Astrocyte (in vitro differentiated cells and primary cell): ENCODE measurements at regions not wholly inside any gene's neighbourhood (a gene's known extent, or its start where the extent isn't known, plus 50 kb on each side); places are given as distances from the start of the nearest gene placed in this dataset.

ENCODE experiments used
- DNase-seq: peaks from one replicate; pipeline ENCODE4 v3.0.0-alpha.2; 2010; ENCODE audit warnings: low read depth
- FAIRE-seq: peaks from 2 replicates; lab custom pipeline; 2011; peaks lifted over from hg19 to GRCh38; lab: Jason Lieb, UNC
- H2AFZ ChIP-seq: 2 replicates; pipeline ENCODE4 v1.6.0; 2012; ENCODE audit warnings: low read depth, low read length, inconsistent platforms
- H3K27ac ChIP-seq: 2 replicates; pipeline ENCODE4 v1.5.1; 2011; ENCODE audit warnings: low read depth, low read length, inconsistent platforms
- H3K27me3 ChIP-seq: 2 replicates; pipeline ENCODE4 v1.6.0; 2011; ENCODE audit warnings: low read length, inconsistent platforms; ENCODE audit not compliant: insufficient read depth
- H3K36me3 ChIP-seq: 2 replicates; pipeline ENCODE4 v1.5.1; 2011; ENCODE audit warnings: low read length, inconsistent platforms; ENCODE audit not compliant: insufficient read depth
- H3K4me1 ChIP-seq: 2 replicates; pipeline ENCODE4 v1.5.1; 2011; ENCODE audit warnings: low read length, inconsistent platforms; ENCODE audit not compliant: insufficient read depth
- H3K4me2 ChIP-seq: 2 replicates; pipeline ENCODE4 v1.6.0; 2012; ENCODE audit warnings: low read length, inconsistent platforms
- H3K4me3 ChIP-seq: 2 replicates; pipeline ENCODE4 v1.5.1; 2011; ENCODE audit warnings: low read depth, mild to moderate bottlenecking, low read length, inconsistent platforms; ENCODE audit not compliant: insufficient read depth
- H3K79me2 ChIP-seq: 2 replicates; pipeline ENCODE4 v1.6.0; 2012; ENCODE audit warnings: mild to moderate bottlenecking, low read length, inconsistent platforms; ENCODE audit not compliant: insufficient read depth
- H3K9ac ChIP-seq: 2 replicates; pipeline ENCODE4 v1.6.0; 2012; ENCODE audit warnings: mild to moderate bottlenecking, low read length, inconsistent platforms
- H3K9me3 ChIP-seq: 2 replicates; pipeline ENCODE4 v1.5.1; 2012; ENCODE audit warnings: low read depth, mild to moderate bottlenecking, low read length, inconsistent platforms; ENCODE audit not compliant: insufficient read depth
- H4K20me1 ChIP-seq: 2 replicates; pipeline ENCODE4 v1.6.0; 2012; ENCODE audit warnings: low read length, inconsistent platforms; ENCODE audit not compliant: insufficient read depth
- H3K27ac Mint-ChIP-seq: one replicate; pipeline ENCODE4 v1.8.0; 2021; ENCODE audit warnings: mild to moderate bottlenecking, mixed read lengths; ENCODE audit not compliant: unreplicated experiment
- H3K27me3 Mint-ChIP-seq: one replicate; pipeline ENCODE4 v1.8.0; 2021; ENCODE audit warnings: low read depth, mixed read lengths; ENCODE audit not compliant: unreplicated experiment
- H3K36me3 Mint-ChIP-seq: one replicate; pipeline ENCODE4 v1.8.0; 2021; ENCODE audit warnings: low read depth, mixed read lengths; ENCODE audit not compliant: unreplicated experiment
- H3K4me1 Mint-ChIP-seq: one replicate; pipeline ENCODE4 v1.8.0; 2021; ENCODE audit warnings: low read depth, mixed read lengths; ENCODE audit not compliant: unreplicated experiment
- H3K4me3 Mint-ChIP-seq: one replicate; pipeline ENCODE4 v1.8.0; 2021; ENCODE audit warnings: mild to moderate bottlenecking, moderate library complexity, mixed read lengths; ENCODE audit not compliant: unreplicated experiment
- H3K9me3 Mint-ChIP-seq: one replicate; pipeline ENCODE4 v1.8.0; 2021; ENCODE audit warnings: mild to moderate bottlenecking, mixed read lengths; ENCODE audit not compliant: unreplicated experiment
- CTCF ChIP-seq: IDR thresholded peaks from 2 replicates; pipeline ENCODE4 v1.5.1; 2011; ENCODE audit warnings: low read depth, mild to moderate bottlenecking, inconsistent platforms, low read length, moderate library complexity; ENCODE audit not compliant: insufficient read depth
- EZH2 ChIP-seq: IDR thresholded peaks from 2 replicates; pipeline ENCODE4 v1.6.1; 2012; ENCODE audit warnings: mild to moderate bottlenecking, low read length, inconsistent platforms; ENCODE audit not compliant: insufficient read depth

GRCh38 chr19:28372576-28373247 is 840.2 kb downstream of the UQCRFS1 start:
- TF ChIP-seq EZH2 (no peak), CTCF (no peak)
- H3K79me2 ChIP-seq: no peaks in the 10 kb centered on the region
- H3K27me3 ChIP-seq: no peaks in the 10 kb centered on the region
- no peak overlapping the region for H3K4me3 ChIP-seq
- H4K20me1 ChIP-seq: no peaks in the 10 kb centered on the region
- H3K9ac ChIP-seq: no peak overlapping the region
- Mint-ChIP-seq H3K9me3 (peaks cover 1% of the 10 kb centered on the region), H3K4me3 (no peak overlapping the region), H3K27ac (no peak overlapping the region), H3K36me3 (no peaks in the 10 kb centered on the region), H3K4me1 (peaks cover 2% of the 10 kb centered on the region), H3K27me3 (peaks cover 32% of the 10 kb centered on the region)
- no peak overlapping the region for H3K4me2 ChIP-seq
- peaks cover 3% of the 10 kb centered on the region for H3K9me3 ChIP-seq
- no peak overlapping the region for H2AFZ ChIP-seq
- no peak overlapping the region for H3K27ac ChIP-seq
- DNase-seq (no peak), FAIRE-seq (no peak)
- H3K36me3 ChIP-seq: no peaks in the 10 kb centered on the region
- H3K4me1 ChIP-seq: no peaks in the 10 kb centered on the region

- H3K9ac ChIP-seq: no peak overlapping the region
- Mint-ChIP-seq H3K4me1 (peaks cover under 1% of the 10 kb centered on the region), H3K36me3 (no peaks in the 10 kb centered on the region), H3K27ac (no peak overlapping the region), H3K4me3 (no peak overlapping the region), H3K9me3 (peaks cover 7% of the 10 kb centered on the region), H3K27me3 (peaks cover 40% of the 10 kb centered on the region)
- DNase-seq (no peak), FAIRE-seq (no peak)
- no peak overlapping the region for H3K4me2 ChIP-seq
- H3K9me3 ChIP-seq: peaks cover 3% of the 10 kb centered on the region
- no peaks in the 10 kb centered on the region for H3K36me3 ChIP-seq
- H3K79me2 ChIP-seq: no peaks in the 10 kb centered on the region
- H3K27me3 ChIP-seq: no peaks in the 10 kb centered on the region
- no peak overlapping the region for H2AFZ ChIP-seq
- no peak overlapping the region for H3K4me3 ChIP-seq
- no peak overlapping the region for H3K27ac ChIP-seq
- H4K20me1 ChIP-seq: no peaks in the 10 kb centered on the region
- no peak for TF ChIP-seq EZH2
- no peaks in the 10 kb centered on the region for H3K4me1 ChIP-seq
These were observed 845.8 kb downstream of the UQCRFS1 start for GRCh38 chr19:28367146-28367545.

- H3K36me3 ChIP-seq: no peaks in the 10 kb centered on the region
- no peak overlapping the region for H3K9ac ChIP-seq
- Mint-ChIP-seq H3K27me3 (peaks cover 27% of the 10 kb centered on the region), H3K9me3 (peaks cover 7% of the 10 kb centered on the region), H3K36me3 (no peaks in the 10 kb centered on the region), H3K4me3 (no peak overlapping the region), H3K4me1 (peaks cover 15% of the 10 kb centered on the region), H3K27ac (no peak overlapping the region)
- H3K4me2 ChIP-seq: no peak overlapping the region
- no peaks in the 10 kb centered on the region for H3K4me1 ChIP-seq
- no peaks in the 10 kb centered on the region for H3K9me3 ChIP-seq
- H2AFZ ChIP-seq: no peak overlapping the region
- no peaks in the 10 kb centered on the region for H3K79me2 ChIP-seq
- H3K27me3 ChIP-seq: no peaks in the 10 kb centered on the region
- no peak overlapping the region for H3K27ac ChIP-seq
- DNase-seq (no peak), FAIRE-seq (no peak)
- TF ChIP-seq EZH2: no peak
- TF ChIP-seq CTCF: no peak
- H4K20me1 ChIP-seq: no peaks in the 10 kb centered on the region
- H3K4me3 ChIP-seq: no peak overlapping the region
These were observed 849.7 kb downstream of the UQCRFS1 start for GRCh38 chr19:28363254-28363653.
